ENCODE measurements at regions not wholly inside any gene's neighbourhood (a gene's known extent, or its start where the extent isn't known, plus 50 kb on each side); places are given as distances from the start of the nearest gene placed in this dataset.

DNA sequence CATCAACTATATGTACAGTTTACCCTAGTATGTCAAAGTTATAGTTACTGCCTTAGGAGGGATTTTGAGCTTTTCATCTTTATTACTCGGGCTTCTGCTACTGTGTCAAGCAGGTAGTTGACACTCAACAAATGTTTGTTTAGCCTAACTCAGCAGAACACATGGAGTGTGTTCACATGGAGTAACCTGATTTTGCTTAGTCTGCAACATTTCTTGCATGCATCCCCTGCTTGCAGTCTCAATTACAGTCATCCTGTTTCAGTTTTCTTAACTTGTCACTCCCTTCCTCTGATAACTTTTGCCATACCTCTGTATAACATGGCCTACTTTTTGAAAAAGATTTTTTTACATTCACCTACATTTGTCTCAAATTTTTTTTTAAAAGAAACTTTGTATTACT, 135.5 kb downstream of the NMUR2 start:
- DNase-seq: no peak

DNA sequence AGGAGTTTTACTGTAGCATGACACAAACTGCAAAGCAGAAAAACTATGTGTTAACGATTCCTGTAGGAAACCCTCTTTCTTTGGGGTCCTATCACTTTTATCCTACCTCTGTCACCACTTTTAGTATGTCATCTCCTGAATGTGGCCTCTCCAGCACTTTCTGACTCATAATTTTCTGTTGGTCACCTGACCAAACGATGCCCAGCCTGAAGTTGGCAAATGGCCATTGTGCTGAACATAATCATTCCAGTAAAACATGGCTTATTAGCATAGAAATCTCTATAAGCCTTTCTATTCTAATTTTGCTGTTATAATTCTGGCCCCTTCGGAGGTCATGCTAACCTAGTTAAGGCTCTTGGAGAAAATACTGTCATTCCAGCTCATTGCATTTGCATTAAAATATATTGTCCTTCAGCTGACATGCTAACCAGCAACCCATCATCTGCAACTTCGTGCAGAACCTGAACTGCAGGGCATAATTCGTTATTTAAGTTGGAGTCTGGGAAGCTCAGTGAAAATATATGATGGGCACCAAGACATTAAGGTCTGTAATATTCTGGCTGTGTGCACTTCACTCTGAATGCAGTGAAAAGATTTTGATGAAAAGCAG, 140.3 kb downstream of the NMUR2 start:
- no peak for DNase-seq

DNA sequence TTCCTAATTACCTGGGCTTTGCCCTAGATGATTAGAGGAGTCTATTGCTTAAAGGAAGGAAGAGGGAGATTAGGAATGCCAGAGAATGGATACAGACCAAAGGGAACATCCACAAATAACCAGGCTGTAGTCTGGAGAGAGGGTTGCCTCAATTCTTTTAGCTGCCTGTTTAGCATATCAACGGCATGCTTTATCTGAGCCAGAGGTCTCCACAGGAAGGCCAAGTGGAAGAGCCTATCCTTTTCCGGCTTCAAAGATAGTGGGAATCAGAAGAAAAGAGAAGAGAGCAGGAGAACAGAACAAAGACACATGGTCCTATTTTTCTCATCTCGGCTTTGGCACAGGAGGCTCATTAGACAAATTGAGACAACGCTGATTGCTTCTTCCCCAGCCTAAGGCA, 142.4 kb downstream of the NMUR2 start:
- no peak for DNase-seq

DNA sequence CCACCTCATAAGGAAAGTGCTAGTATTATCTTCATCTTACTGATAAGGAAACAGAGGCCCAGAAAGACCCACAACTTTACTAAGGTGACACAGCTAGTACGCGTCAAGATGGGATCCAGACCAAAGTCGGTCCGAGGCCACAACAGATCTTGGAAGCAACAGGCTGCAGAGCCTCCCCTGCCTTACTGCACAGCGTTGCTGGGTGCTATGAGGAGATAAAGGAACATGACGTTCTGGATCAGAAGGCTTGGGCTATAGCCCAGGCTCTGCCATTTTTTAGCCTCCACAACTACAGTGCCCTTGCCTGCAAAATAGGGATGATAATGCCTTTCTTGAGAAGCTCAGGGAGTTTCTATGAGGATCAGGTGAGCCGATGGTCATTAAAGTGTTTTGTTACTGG, 144.1 kb downstream of the NMUR2 start:
- DNase-seq: no peak

DNA sequence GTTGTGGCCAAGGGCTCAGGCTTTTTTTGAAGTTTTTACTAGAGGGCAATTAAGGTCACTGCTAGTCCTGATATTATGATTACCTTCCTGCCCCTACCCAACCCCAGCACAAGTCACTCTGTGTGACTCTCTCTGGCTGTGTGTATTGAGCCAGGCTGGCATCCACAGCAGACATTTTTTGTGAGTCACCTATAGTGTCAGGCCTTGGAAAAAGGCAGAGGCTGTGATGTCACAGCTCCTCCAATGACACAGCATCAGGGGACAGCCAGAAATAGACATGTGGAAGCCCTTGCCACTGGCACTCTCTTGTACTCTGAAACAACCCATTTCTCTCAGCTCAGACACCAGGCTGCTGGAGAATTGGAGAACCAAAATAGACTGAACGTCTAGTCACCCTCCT, 145.4 kb downstream of the NMUR2 start:
- no peak for DNase-seq

DNA sequence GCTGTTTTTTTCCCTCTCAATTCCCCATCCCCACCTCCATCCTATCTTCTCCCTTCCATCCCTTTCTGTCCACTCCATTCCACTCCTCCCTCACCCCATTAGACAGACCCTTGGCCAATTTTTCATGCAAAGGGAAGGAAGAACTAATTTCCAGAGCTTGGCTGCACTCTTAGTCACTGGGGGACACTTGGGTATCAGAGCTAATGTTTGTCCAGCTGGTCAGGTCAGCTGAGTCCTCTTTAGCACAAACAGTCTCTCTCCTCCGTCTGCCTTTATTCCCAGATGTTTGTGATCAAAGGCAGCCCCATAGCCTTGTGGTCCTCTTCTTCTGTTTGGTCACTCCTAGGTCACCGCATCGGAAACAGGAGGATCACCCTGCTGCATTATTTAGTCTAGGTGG, 148.5 kb downstream of the NMUR2 start:
- DNase-seq: no peak

DNA sequence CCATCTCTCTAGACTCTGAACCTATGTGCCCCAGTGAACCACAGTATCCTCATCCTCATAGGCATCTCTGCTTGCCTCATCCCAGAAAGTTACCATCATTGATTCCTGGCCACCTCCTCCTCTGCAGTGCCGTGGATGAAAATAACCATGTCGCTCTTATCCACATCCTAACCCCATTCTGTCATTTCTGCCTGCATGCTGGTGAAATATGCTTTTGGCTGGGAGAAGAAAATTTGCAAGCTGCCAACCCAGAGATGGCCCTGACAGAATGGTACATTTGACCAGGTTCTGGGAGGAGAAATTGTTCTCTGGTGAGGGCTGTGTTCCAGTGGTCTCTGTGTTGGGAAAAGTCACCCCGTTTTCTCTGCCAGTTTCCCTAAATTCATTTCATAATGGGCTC, 149.7 kb downstream of the NMUR2 start:
- DNase-seq: no peak

DNA sequence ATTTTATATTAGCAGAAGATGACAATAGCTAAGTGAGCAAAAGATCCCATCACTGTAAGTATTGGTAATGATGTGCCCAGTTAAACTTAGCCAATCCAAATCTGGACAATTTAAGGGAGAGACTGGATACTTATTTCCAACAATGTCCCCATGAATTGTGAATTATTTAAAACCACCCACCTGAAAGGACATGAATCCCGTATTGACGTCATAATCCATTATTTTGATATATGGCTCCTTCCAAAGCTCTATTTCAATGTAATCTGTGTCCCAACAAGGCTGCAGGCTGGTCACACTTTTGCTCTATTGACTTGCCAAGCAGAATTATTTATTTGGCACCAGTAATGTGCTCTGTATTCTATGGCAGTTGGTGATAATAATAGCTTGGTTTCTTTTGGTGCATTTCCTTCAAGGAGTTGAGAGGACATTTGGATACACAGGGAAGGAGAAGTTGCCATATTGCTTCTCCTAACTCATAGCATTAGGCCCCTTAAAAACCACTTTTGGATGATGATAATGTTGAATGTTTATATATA, 157.2 kb downstream of the NMUR2 start:
- DNase-seq: no peak

DNA sequence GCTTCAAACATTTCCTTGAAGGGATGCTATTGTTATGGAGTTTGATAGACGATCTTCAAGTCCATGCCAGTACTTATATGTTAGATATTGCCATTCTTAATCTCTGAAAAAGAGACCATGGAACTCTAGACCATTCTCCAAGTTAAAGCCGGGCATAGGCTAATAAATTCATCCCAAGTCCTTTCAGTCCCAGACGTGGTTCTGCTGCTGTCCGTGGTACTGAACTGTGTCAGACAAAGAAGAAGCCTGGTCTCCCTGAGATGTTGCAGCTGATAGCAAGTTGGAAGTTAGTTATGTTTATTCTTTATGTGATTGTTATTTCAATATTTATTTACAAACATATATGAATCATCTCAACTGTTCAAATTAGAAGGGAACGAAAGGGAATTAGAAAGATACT, 158.7 kb downstream of the NMUR2 start:
- DNase-seq: peak; percentile 23

DNA sequence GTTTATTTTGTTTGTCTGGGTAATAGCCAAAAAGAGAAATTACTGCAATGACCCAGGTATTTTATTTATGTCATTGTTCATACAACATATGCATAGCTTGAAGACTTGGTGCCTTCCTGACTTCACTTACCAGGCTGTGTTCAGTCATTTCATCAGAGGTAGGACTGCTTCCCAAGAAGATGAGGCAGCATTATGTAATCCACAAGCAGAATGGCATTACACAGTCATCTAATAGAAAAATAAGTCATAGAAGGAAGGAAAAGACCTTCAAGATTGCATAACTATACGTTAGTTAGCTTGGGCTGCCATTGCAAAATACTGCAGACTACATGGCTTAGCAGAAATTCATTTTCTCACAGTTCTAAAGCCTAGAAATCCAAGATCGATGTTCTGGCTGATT, 167.5 kb downstream of the NMUR2 start:
- DNase-seq: no peak

DNA sequence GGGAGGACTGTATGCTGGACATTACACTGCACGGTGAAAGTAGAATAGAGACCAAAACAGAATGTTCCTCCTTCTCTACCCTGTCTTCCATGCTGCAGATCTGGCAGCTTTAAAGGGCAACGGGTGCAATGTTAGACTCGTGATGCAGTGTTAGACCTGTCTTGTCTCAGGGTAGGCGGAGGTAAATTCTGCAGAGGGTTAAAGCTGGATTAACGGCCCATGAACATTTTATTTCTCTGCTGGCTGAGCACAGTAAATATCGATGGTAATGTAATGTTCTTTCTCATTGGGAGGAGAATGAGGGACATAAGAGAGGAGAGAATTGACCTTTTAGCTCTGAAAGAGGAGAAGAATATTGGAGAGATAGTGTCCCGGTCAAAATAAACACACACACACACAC, 178.9 kb downstream of the NMUR2 start:
- DNase-seq: no peak

DNA sequence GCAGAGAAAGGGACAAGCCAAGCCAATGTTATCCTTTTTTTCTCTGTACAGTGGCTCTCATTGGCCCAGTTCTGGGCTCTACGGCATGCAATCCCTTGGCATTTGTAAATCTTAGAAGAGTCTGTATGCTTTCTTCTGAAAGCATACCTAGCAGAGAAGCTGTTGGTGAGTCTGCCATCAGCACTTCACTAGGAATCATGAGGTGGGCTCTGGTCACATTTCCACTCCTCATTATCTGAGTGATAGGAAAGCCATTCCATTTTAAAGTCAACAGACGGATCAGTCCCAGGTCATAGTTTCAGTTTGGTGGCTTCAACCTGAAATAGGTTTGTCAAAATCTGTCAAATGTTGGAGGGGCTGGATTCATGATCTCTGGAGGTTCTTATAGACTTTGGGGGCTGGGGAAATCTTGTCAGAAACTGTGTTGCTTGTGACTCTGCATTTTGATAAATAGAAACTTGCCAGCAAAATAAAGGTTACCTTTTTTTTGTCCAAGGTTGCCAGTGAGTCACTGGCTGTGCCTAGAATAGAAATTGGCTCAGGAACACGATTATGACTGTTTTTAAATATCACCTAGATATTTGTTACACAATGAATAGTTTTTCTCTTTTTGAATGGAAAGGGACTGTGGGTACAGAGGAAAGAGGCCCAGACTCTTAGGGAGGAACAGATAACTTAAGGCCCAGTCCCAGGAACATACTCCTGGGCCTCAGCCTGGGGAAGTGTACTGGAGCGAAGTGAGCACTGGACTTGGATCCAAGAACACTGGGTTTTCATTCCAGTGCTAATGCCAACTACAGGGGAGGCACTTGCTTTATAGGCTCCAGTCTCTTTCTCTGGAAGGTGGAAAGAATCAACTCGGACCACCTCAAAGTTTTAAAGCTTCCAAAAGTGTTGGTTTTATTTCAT, 183.1 kb downstream of the NMUR2 start:
- no peak for DNase-seq

DNA sequence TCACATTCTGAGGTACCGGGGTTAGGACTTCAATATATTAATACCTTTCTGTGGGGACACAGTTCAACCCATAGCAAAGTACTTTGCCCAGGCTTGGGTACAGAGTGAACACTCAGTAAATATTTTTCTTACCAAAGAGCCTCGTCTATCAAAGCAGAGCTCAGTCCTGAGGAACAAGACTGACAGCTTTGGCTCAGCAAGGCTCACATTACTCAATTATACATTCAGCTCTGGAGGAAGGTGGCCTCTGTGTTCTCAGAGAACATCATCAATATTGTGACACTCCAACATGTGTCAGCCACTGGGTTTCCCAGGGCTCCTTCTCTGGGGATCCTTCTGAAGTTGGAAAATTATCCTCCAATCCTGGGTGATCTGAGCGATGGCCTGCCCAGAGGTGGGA, 186.4 kb downstream of the NMUR2 start:
- DNase-seq: no peak

DNA sequence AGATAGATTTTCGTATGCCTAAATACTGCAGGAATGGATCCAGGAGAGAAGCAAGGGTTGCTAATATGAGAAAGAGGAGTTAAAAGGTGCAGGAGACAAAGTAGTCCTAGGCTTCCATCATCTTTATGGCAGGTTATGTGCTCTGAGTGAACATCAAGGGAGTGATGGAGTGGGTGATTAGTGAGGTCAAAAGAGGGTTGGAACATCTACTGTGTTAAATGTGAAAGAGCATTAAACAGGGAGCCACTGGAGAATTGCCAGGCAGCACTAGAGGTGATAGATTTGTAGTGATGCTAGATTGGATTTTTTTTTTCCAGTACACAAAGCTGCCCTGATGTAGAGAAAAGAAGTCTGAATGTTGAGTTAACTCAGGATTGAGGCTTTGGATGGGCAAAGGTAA, 199.3 kb downstream of the NMUR2 start:
- DNase-seq: no peak

DNA sequence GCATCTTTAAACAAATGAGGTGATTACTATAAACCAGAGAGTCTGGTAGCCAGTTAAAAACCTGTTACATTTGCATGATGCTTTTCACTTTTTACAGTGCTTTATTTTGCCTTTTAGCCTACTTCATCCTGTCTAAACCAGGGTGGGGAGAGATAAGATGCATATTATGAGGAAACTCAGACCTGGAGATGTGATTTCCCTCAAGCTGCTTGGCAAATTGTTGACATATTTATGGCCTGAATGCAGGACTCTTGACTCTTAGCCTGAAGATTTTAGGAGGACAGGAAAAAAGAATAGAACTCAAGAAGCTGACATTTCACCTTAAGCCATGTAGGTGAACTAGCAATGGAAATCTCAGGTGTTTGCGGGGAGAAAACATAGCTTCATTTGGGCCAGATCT, 202.8 kb downstream of the NMUR2 start:
- DNase-seq: no peak

DNA sequence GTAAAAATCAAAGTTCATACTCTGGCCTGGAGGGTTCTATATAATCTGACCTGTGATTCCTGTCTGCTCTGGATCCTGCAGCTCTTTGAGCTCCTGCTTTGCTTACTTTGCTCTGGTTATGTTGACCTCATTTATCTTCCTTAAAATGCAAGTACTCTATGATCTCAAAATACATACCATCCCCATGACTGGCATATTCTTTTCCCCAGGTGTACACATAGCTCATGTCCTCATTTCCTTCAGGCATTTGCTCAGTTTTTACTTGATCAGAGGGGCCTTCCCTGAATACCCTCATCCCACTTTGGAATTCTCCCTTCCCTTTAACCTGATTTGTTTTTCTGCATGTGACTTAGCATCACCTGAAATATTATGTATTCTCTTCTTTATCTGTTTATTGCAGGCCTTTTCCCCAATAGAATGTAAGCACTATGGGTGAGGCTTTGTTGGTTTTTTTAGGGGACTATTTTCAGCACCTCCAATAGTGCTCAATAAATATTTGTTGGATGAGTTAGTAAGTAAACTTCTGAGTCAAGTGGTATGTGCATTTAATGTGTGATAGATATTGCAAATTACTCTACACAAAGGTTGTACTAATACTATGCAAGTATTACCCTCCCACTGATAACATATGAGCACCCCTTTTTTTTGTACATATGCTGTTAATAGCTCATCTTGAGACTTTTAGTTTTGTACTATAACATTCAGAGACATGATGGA, 211.5 kb downstream of the NMUR2 start:
- no peak for DNase-seq

DNA sequence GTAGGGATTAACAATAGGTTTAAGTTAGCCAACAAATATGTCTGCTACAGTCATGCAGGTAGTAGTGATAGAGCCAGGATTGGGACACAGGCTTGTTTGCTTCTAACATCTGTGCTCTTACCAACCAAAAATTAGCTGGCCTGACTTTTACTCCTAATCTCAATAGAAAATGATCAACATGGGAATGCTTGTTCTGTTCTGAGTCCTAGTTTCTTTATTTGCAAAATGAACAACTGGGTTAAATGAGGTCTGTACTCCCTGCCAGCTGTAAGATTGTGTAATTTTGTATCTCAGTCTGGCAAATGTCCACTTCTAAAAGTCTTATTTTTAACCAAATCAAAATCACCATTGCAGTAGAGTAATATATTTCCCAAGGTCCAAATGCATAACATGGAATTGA, 216.8 kb downstream of the NMUR2 start:
- no peak for DNase-seq

DNA sequence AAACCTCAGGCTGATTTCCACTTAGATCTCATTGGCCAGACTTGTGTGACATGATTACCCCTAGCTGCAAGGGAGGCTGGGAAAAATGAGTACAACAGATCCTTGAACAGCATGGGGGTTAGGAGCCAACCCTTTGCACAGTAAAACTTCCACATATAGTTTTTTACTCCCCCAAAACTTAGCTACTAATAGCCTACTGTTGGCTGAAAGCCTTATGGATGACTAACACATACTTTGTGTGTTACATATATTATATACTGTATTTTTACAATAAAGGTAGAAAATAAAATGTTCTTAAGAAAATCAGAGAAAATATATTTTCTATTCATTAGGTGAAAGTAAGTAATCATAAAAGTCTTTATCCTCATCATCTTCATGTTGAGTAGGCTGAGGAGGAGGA, 217.4 kb downstream of the NMUR2 start:
- DNase-seq: no peak

DNA sequence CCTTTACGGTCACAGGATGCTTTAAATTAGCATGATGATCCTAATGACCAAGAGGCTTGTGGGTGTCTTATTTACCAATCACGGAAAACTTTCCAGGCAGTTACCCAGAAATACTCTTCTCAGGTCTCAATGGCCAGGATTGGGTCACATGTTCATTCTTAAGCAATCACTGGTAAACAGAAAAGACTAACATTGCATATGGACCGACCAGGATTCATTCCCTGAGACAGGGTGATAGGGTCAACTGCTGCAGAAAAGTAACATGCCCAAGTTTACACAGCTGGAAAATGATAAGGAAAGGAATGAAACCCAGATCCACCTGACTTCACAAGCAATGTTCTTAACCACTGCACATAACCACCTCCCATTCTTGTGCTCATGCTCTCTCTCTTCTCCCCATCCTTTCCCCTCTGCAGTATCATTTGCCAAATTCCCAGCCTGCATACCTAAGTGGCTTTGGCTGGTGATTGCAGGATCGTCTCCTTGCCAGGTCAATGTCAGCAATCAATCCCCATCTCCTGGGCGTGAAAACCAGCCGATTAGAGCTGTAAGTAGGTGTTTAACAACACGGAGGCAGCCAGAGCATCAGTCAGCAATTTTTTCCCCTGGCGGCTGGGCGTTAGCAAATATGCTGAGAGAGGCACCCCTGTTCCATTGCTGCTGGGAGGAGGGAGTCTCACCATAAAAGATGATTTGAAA, 219.4 kb downstream of the NMUR2 start:
- DNase-seq: no peak

DNA sequence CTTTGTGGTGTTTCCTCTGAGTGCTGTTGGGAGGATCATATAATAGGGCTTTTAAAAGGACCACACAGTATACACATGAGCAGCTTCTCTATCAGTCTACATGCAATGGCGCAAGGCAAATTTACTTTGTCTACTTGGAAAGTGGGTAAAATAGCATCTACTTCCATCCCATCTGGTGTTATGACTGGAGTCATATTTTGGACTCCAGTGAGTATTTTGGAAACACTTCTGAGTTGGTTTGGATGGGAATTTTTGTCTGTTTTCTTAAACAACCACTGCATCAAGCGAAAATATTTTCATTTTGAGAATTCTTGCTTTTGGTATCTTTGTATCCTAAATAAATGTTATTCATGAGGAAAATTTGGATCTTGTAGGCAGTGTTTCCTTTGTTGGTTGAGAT, 220.8 kb downstream of the NMUR2 start:
- no peak for DNase-seq

DNA sequence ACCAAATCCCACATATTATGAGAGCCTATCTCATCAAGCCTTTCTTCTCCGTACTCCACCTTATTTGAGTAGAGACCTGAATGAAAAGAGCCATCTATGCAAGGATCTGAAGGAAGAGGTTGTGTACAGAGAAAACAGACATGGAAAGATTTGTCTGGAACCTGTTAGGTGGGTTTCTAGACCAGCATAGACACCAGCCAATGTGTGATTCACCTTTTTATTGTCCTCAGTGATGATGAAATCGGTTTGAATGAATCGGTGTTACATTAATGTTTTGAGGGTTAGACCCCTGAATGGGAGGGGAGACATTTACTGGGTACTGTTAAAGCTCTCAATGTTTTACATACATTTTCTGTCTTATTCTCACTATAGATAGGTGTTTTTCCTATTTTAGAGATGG, 223.6 kb downstream of the NMUR2 start:
- no peak for DNase-seq

DNA sequence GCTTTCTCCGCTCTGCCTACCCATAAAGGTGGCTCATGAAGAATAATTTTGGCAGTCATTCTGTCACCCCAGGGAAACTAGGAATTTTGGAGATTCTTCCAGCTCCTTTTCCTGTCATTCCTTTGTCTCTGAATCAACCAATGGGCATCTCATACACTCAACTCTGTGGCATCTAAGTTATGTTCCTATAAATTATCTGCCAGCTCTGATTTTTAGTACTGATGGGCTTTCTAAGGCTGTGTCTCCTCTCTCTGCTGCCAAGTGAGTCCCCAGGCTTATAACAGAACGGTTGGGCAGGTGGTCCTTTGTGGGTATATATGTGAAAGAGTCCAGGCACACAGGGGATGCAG, 226.8 kb downstream of the NMUR2 start:
- DNase-seq: no peak

DNA sequence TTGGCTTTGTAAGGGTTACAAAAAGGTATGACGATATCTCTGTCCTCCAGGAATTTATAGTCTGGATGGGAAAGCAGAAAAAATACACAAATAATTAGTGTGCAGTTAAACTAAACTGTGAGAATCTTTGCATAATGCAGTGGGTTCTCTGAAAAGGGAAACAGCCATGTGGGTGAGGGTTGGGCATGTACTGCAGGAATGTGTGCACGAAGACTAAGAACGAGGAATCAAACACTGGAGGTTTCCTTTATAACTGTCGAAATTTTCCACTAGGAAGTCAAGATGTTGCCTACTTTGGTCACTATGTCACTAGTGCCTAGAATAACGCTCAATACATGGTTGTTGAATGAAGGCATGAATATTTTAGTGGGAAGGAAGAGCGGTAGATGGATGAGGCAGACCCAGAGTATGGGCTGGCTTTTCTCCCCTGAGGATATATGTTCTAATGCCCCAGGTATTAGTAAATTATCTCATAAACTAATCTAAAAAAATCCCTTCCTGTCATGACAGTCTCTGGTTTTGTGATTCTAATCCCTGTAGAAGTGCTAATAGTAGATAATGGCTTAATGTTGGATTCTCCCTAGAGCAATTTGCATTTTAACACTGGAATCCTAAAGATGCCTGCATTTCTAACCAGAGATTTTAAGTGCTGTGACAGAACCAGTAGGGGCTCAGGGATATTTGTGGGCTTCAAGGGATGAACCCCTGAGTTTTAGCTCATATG, 227.3 kb downstream of the NMUR2 start:
- DNase-seq: no peak
